Spleen (tissue), 11 donors: ENCODE measurements at regions not wholly inside any gene's neighbourhood (a gene's known extent, or its start where the extent isn't known, plus 50 kb on each side); places are given as distances from the start of the nearest gene placed in this dataset.

ENCODE experiments used
- DNase-seq: peaks from one replicate; pipeline ENCODE4 v3.0.0-alpha.2; 2020
- H3K27ac ChIP-seq, 8 donors: fragments of 200-600 bp; sonication (generic) in 7 of 8; 1 replicate in 4 of 8; 2 replicates in 4 of 8; pipeline versions ENCODE4 v1.5.0 to v1.8.0; 2016 to 2021; ENCODE audit warnings: inconsistent platforms in 4 of 8, mild to moderate bottlenecking in 4 of 8, moderate library complexity in 1 of 8
- H3K27me3 ChIP-seq, 7 donors: fragments of 200-600 bp; sonication (generic) in 6 of 7; replicated peaks in 1 of 7; 1 replicate in 4 of 7; 2 replicates in 3 of 7; pipeline versions ENCODE4 v1.5.0 to v1.8.0; 2016 to 2021; ENCODE audit warnings: inconsistent platforms in 3 of 7, mild to moderate bottlenecking in 1 of 7
- H3K36me3 ChIP-seq, 6 donors: fragments of 200-600 bp; sonication (generic) in 5 of 6; 1 replicate in 4 of 6; 2 replicates in 2 of 6; pipeline versions ENCODE4 v1.5.0 to v1.8.0; 2016 to 2021; ENCODE audit warnings: inconsistent platforms in 2 of 6
- H3K4me1 ChIP-seq, 6 donors: fragments of 200-600 bp; sonication (generic) in 5 of 6; 1 replicate in 3 of 6; 2 replicates in 3 of 6; pipeline versions ENCODE4 v1.5.0 to v1.8.0; 2016 to 2021; ENCODE audit warnings: inconsistent platforms in 3 of 6
- H3K4me3 ChIP-seq, 8 donors: fragments of 200-600 bp; sonication (generic) in 7 of 8; 1 replicate in 4 of 8; 2 replicates in 4 of 8; pipeline versions ENCODE4 v1.5.0 to v1.8.0; 2016 to 2021; ENCODE audit warnings: inconsistent platforms in 4 of 8, mild to moderate bottlenecking in 4 of 8, moderate library complexity in 2 of 8
- H3K9me3 ChIP-seq, 8 donors: fragments of 200-600 bp; sonication (generic) in 7 of 8; 1 replicate in 4 of 8; 2 replicates in 4 of 8; pipeline versions ENCODE4 v1.5.0 to v1.8.0; 2016 to 2021; ENCODE audit warnings: inconsistent platforms in 4 of 8
- CTCF ChIP-seq, 11 experiments: fragments of 200-600 bp in 7 of 11; fragments of 450-650 bp in 4 of 11; sonication (generic) in 4 of 11; IDR thresholded peaks in 8 of 11; conservative IDR thresholded peaks in 3 of 11; 1 replicate in 7 of 11; 2 replicates in 4 of 11; pipeline versions ENCODE4 v1.4.0 to v1.8.0; 2016 to 2021; ENCODE audit warnings: antibody characterized with exemption in 11 of 11, inconsistent platforms in 4 of 11, mild to moderate bottlenecking in 1 of 11
- POLR2A ChIP-seq, 3 donors: fragments of 450-650 bp; IDR thresholded peaks; one replicate each; pipeline ENCODE4 v1.5.1; 2017; ENCODE audit warnings: antibody characterized with exemption in 3 of 3, mild to moderate bottlenecking in 1 of 3
- POLR2AphosphoS5 ChIP-seq, 3 donors: sonication (generic); formaldehyde crosslinking; IDR thresholded peaks; one replicate each; pipeline ENCODE4 v1.5.1; 2017; ENCODE audit warnings: antibody characterized with exemption in 3 of 3
- WGBS, 5 donors: extraction: QIAGEN DNeasy Blood & Tissue Kit in 3 of 5; methylation state at CpG; one replicate each; pipeline versions ENCODE4 v1.1.5 to v1.1.7; 2013 to 2018; 5-methylcytosine and 5-hydroxymethylcytosine counted together
- intact Hi-C: fragments of 100-400 bp; cut with DNase I; formaldehyde crosslinking; loops from one replicate; pipeline ENCODE4 v1.15.0; 2023; ENCODE audit warnings: low total_unique reads
- donor health status: healthy with polysubstance abuse.
- donor health status: DM: no; HTN: no; CAD: no; lungs with moderate emphysema.
- donor health status: DM: no; HTN: no; CAD: no.
- donor health status: Bipolar disorder and iron deficiency.
- donor health status: healthy.
- donor health status: DM: no; HTN: no; CAD: no.
- donor health status: DM: yes; HTN: yes; CAD: no.

DNA sequence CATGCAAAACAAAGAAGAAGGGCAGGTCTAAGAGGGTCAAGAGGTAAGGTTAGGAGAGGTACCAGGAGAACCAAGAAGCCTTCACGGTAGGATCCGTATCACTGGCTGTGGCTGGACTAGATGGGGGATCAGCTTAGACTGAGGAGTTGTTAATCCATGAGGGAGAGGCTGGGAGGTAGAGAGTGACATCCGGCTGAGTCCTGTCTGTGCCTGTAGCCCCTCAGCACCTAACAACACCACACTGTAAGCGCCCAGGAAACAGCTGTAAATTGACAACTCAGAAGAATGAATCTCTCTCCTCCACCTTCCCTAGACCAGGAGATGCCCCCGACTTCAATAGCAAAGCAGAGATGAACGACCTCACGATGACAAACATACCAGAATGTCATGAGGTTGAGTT lies 199.4 kb upstream of the RPL38 start:
- DNase-seq = no peak
- H3K36me3 ChIP-seq = no peaks in the 10 kb centered on the region
- no peak overlapping the region for H3K27ac ChIP-seq
- intact Hi-C loops = no loop called here
- H3K4me3 ChIP-seq = no peak overlapping the region
- peaks cover 0 to 13% (median 0%) of the 10 kb centered on the region in 6 donors for H3K4me1 ChIP-seq
- no peaks in the 10 kb centered on the region for H3K9me3 ChIP-seq
- WGBS, 5 donors = 78 to 85% (median 80%) methylated on average over 7 of the region's 7 CpGs
- no peak for TF ChIP-seq POLR2AphosphoS5 (IDR thresholded peaks at IDR 0.05)
- no peak for TF ChIP-seq POLR2A (IDR thresholded peaks at IDR 0.05)
- no peak for TF ChIP-seq CTCF (IDR thresholded peaks at IDR 0.05 in 8 of 11, conservative IDR thresholded peaks at IDR 0.05 in 3 of 11)
- peaks cover 0 to 53% (median 0%) of the 10 kb centered on the region in 7 donors for H3K27me3 ChIP-seq

DNA sequence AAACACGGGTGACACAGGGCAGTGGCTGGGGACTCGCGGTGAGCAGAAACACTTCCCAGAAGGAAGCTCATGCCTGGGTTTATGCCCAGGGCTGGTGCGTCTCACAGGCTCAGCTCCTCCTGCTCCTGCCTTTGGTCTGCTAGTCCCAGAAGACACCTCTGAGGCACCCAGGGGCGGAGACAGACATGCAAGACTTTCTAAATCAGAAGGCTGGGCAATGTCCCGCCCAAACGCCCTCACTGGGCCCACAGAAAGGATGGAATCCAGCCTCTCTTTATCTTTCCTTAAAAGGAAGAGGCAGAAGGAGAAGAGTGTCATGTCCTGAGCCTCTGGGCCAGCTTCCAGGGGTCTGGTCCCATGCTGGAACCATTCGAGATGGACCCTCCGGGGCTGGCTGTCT lies 197.7 kb upstream of the RPL38 start:
- 61 to 79% (median 74%) methylated on average over 8 to 9 of the region's 9 CpGs for WGBS, 5 donors

DNA sequence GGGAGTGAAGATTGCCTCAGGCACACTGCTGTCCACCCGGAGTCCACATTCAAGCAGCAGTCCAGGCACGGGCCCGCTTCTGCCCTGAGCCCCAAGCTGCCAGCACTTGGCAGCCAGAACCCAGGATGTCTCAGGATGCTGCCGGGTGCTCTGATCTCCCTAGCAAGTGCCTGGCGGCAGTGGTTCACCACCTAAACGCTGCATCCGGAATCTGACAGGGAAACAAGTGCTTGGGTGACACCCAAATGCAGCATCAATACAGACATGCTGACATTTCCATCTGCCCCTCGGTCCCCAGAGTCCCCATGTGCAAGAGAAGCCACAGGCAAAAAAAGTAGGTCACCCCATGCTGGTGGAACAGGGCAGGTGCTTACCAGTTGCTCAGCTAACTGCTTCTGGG lies 197.1 kb upstream of the RPL38 start:
- no peak overlapping the region for H3K4me3 ChIP-seq
- no peak for TF ChIP-seq POLR2AphosphoS5 (IDR thresholded peaks at IDR 0.05)
- TF ChIP-seq POLR2A (IDR thresholded peaks at IDR 0.05) = no peak
- TF ChIP-seq CTCF (IDR thresholded peaks at IDR 0.05 in 8 of 11, conservative IDR thresholded peaks at IDR 0.05 in 3 of 11) = no peak
- peaks cover 0 to 14% (median 0%) of the 10 kb centered on the region in 6 donors for H3K4me1 ChIP-seq
- DNase-seq = no peak
- no peaks in the 10 kb centered on the region for H3K9me3 ChIP-seq
- no peak overlapping the region for H3K27ac ChIP-seq
- H3K36me3 ChIP-seq = no peaks in the 10 kb centered on the region
- peaks cover 0 to 66% (median 0%) of the 10 kb centered on the region in 7 donors for H3K27me3 ChIP-seq
- 72 to 90% (median 87%) methylated on average over 5 to 8 of the region's 8 CpGs for WGBS, 5 donors
- intact Hi-C loops = no loop called here

More for the DNA sequence above, 197.7 kb upstream of the RPL38 start:
- DNase-seq = no peak
- Histone ChIP-seq H3K27ac (no peak overlapping the region), H3K4me3 (no peak overlapping the region), H3K9me3 (no peaks in the 10 kb centered on the region), H3K4me1 (peaks cover 0 to 13% (median 0%) of the 10 kb centered on the region in 6 donors), H3K27me3 (peaks cover 0 to 61% (median 0%) of the 10 kb centered on the region in 7 donors), H3K36me3 (no peaks in the 10 kb centered on the region)
- intact Hi-C loops = no loop called here
- TF ChIP-seq POLR2AphosphoS5 (IDR thresholded peaks at IDR 0.05) (no peak), CTCF (IDR thresholded peaks at IDR 0.05 in 8 of 11, conservative IDR thresholded peaks at IDR 0.05 in 3 of 11) (no peak), POLR2A (IDR thresholded peaks at IDR 0.05) (no peak)

GRCh38 chr17:74008196-74008595 lies 195.3 kb upstream of the RPL38 start:
- 21 to 39% (median 28%) methylated on average over 9 to 10 of the region's 10 CpGs for WGBS, 5 donors
- no peaks in the 10 kb centered on the region for H3K36me3 ChIP-seq
- H3K27ac ChIP-seq = peak overlapping the region in 1 of 8 donors; percentile 62
- peak overlapping the region in 1 of 8 donors; percentile 29 for H3K4me3 ChIP-seq
- intact Hi-C loops = no loop called here
- peaks cover 0 to 74% (median 0%) of the 10 kb centered on the region in 7 donors for H3K27me3 ChIP-seq
- peaks cover 0 to 27% (median 4%) of the 10 kb centered on the region in 6 donors for H3K4me1 ChIP-seq
- no peaks in the 10 kb centered on the region for H3K9me3 ChIP-seq
- no peak for DNase-seq
- TF ChIP-seq POLR2A (IDR thresholded peaks at IDR 0.05) = no peak
- peak in 5 of 11 experiments; percentile 5 to 39 (median 18) for TF ChIP-seq CTCF (IDR thresholded peaks at IDR 0.05 in 8 of 11, conservative IDR thresholded peaks at IDR 0.05 in 3 of 11)
- TF ChIP-seq POLR2AphosphoS5 (IDR thresholded peaks at IDR 0.05) = no peak
